GM13977 (cell line): ENCODE measurements at regions not wholly inside any gene's neighbourhood (a gene's known extent, or its start where the extent isn't known, plus 50 kb on each side); places are given as distances from the start of the nearest gene placed in this dataset.
"Not testable (repeated sequence)": the region's sequence is repeated elsewhere in the genome, so short reads cannot be mapped to it uniquely, and the experiment has no call there.

Experiments
- DNase-seq: peaks from one replicate; pipeline ENCODE4 v3.0.0; 2012; ENCODE audit warnings: low spot score
- in situ Hi-C: fragments of 300-500 bp; cut with MboI; formaldehyde crosslinking; loops from one replicate; pipeline ENCODE4 v1.12.0; 2022; ENCODE audit warnings: low sequenced_read_pairs, low pct_unique_long_range_greater_than_20kb, mixed read lengths, inconsistent platforms; ENCODE audit not compliant: unreplicated experiment
- TF ChIP-seq, protein P1 (sequence below): IDR thresholded peaks from 2 replicates; pipeline ENCODE4 v1.5.1; 2012; ENCODE audit warnings: mild to moderate bottlenecking, control low read depth; ENCODE audit not compliant: insufficient read depth; ENCODE audit errors: extremely low read depth, missing control alignments

DNA sequence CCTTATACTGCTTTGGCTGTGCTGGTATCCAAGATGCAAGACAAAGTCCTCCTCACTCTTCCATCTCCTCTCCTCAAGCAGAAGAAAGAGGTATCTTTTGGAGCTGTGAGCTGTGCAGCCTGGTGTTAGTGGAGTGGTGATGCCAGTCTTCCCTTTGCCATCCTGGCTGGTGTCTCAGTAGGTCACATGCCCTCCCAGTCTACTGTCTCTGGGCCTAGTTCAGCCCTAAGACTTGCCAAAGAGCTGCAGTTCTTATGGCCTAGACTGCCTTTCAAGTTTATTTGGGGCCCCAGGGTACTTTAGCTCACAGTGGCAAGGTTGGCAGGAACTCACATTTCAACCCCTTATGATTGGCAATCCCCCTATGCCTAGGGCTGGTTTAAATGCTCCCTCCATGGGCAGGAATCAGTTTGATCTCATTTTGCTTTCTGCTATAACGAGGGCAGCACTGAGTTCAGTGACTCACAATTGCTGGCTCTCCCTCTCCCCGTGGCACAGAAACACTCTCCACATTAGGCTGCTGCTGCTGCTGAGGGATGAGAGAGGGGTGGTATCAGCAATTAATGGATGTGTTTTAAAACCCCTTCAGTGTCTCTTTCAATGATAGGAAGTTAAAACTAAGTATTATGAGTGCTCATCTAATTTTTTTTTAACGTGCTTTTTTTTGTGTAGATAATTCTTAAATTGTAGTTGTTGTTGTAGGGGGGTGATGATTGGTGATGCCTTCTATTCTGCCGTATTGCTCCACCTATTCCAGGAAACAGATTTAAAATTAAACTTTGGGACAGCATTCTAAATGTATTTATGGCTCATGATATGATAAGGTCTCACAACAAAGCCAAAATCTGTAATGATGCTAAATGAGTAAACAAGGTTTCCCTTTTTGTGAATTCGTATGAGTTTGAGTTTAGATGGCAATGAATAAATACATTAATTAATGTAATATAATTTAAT is 1295.0 kb downstream of the JRKL start:
- in situ Hi-C loops: no loop called here
- TF ChIP-seq, protein P1, sequence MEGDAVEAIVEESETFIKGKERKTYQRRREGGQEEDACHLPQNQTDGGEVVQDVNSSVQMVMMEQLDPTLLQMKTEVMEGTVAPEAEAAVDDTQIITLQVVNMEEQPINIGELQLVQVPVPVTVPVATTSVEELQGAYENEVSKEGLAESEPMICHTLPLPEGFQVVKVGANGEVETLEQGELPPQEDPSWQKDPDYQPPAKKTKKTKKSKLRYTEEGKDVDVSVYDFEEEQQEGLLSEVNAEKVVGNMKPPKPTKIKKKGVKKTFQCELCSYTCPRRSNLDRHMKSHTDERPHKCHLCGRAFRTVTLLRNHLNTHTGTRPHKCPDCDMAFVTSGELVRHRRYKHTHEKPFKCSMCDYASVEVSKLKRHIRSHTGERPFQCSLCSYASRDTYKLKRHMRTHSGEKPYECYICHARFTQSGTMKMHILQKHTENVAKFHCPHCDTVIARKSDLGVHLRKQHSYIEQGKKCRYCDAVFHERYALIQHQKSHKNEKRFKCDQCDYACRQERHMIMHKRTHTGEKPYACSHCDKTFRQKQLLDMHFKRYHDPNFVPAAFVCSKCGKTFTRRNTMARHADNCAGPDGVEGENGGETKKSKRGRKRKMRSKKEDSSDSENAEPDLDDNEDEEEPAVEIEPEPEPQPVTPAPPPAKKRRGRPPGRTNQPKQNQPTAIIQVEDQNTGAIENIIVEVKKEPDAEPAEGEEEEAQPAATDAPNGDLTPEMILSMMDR: no peak
- no peak for DNase-seq

DNA sequence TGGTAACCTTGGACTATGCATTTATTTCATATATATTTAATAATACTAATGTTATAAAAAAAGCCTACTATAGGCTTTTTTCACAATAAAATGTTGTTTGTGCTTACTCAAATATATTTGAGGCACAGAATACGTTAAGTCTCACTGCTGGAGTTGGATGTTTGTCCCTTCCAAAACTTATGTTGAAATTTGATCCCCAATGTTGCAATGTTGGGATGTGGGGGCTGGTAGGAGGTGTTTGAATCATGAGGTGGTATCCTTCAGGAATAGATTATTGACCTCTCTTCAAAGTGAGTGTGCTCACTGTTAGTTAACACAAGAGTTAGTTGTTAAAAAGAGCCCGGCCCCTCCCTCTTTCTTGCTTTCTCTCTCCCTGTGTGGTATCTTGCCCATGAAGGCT is 1295.9 kb downstream of the JRKL start:
- TF ChIP-seq, protein P1: no peak
- in situ Hi-C loops: no loop called here
- no peak for DNase-seq

DNA sequence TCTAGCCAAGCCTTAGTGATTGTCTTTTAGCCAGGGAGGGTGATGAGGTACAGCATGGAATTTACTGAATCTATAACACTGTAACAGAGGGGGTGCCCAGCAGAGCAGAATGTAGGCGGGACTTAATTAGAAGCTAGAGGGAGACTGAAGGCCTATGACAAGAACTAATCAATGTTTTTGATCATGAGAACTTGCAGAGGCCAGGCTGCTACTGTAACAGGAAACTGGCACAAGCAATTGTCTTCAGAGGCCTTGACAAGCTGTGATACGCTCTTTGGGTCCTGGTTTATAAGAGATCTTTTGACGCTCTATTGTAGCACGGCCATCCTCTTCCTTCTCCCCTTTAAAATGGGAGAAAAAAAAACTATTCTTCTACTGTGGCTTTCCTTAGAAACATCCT is 1297.3 kb downstream of the JRKL start:
- in situ Hi-C loops: no loop called here
- no peak for DNase-seq
- TF ChIP-seq, protein P1: no peak

DNA sequence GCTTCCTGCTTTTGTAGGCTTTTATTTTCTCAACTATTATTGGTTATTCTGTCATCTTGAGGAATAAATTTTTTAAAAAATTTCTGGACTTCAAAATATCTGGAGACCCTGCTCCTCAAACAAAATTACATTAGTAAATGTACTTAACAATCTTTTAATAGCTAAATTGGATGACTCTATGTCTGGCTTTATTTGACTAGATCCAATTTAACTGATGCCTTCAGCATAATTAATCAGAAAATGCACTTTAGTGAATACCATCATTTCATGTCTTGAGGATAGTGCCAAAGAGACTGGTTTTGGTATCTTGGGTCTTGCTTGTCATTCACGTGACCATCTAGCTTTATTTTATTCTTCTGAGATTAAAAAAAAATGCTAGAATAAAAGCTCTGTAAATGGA is 1301.2 kb downstream of the JRKL start:
- TF ChIP-seq, protein P1: no peak
- in situ Hi-C loops: no loop called here
- no peak for DNase-seq

DNA sequence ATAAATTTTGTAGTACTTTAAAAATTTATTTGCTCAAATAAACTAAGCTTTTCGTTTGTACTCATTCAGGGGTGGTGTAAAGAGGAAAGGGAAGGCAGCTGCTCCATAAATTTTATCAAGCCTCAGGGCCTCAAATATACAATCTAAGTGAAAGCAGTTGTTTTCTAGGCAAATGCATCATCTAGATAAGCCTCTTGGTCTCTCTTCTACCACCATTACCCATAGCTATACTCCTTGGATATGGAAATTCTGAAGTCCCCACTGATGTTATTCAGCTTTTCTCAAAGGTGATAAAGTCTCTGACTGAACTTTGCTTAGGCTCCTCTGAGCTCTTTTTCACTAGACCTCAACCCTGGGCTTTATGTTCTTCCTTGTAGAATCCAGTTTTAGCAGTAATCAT is 1313.1 kb downstream of the JRKL start:
- in situ Hi-C loops: no loop called here
- DNase-seq: no peak
- TF ChIP-seq, protein P1: no peak

DNA sequence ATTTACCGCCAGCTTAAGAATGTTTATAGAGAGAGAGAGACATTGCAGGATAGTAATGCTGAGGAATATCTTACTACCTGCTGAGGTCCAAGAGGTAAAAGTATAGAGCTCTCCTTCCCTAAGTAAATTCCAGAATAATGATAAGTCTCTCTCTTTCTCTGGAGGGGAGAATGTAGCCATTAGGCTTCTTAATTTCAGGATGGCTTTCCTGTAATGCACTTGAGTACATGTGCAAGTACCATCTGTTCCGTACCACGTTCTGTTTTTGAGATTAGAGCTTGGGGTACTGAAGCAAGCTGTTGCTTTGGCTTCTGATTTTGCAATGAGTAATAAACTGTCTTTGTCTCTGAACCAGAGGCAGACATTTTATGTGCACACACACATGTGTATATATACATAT is 1314.0 kb downstream of the JRKL start:
- TF ChIP-seq, protein P1: no peak
- no peak for DNase-seq
- in situ Hi-C loops: no loop called here

DNA sequence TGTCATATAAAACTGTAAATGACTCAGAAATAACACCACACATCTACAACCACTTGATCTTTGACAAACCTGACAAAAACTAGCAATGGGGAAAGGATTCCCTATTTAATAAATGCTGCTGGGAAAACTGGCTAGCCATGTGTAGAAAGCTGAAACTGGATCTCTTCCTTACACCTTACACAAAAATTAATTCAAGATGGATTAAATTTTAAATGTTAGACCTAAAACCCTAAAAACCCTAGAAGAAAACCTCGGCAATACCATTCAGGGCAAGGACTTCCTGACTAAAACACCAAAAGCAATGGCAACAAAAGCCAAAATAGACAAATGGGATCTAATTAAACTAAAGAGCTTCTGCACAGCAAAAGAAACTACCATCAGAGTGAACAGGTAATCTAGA is 1315.3 kb upstream of the CNTN5 start:
- DNase-seq, in situ Hi-C loops: not testable (repeated sequence)
